Psoas muscle (tissue), 7 donors: ENCODE measurements at regions not wholly inside any gene's neighbourhood (a gene's known extent, or its start where the extent isn't known, plus 50 kb on each side); places are given as distances from the start of the nearest gene placed in this dataset.

Experiments used
- ATAC-seq, 4 donors: fragments of 200-7000 bp; cut with Tn5 transposase; one replicate each; pipeline ENCODE4 v1.9.1; 2020; ENCODE audit warnings: moderate library complexity in 3 of 4, mild to moderate bottlenecking in 2 of 4
- DNase-seq, 2 donors: peaks; one replicate each; pipeline ENCODE4 v3.0.0-alpha.2; 2020
- H3K27ac ChIP-seq: fragments of 200-600 bp; one replicate; pipeline ENCODE4 v1.8.0; 2022
- H3K27me3 ChIP-seq, 3 donors: fragments of 200-600 bp in 1 of 3; one replicate each; pipeline versions ENCODE4 v1.6.1 to v1.8.0; 2013 to 2022; ENCODE audit warnings: low read length in 2 of 3, mild to moderate bottlenecking in 2 of 3, moderate library complexity in 1 of 3; ENCODE audit not compliant: insufficient read depth in 3 of 3
- H3K36me3 ChIP-seq, 2 donors: fragments of 200-600 bp in 1 of 2; one replicate each; pipeline versions ENCODE4 v1.6.1 to v1.8.0; 2013 to 2022; ENCODE audit warnings: low read depth in 1 of 2, mild to moderate bottlenecking in 1 of 2, moderate library complexity in 1 of 2; ENCODE audit not compliant: insufficient read depth in 1 of 2
- H3K4me1 ChIP-seq: fragments of 200-600 bp; one replicate; pipeline ENCODE4 v1.8.0; 2022
- H3K4me3 ChIP-seq: fragments of 200-600 bp; one replicate; pipeline ENCODE4 v1.8.0; 2022; ENCODE audit warnings: mild to moderate bottlenecking
- H3K9me3 ChIP-seq: fragments of 200-600 bp; one replicate; pipeline ENCODE4 v1.8.0; 2022
- CTCF ChIP-seq: fragments of 200-600 bp; IDR thresholded peaks from one replicate; pipeline ENCODE4 v1.8.0; 2022; ENCODE audit warnings: antibody characterized with exemption
- WGBS, 3 donors: extraction: QIAGEN DNeasy Blood & Tissue Kit; methylation state at CpG; one replicate each; pipeline versions ENCODE4 v1.1.6 to v1.1.7; 2013; 5-methylcytosine and 5-hydroxymethylcytosine counted together
- intact Hi-C, 2 donors: fragments of 100-400 bp; cut with DNase I; formaldehyde crosslinking; loops; one replicate each; pipeline versions ENCODE4 v1.11.0 to v1.14.2; 2022
- donor health status: healthy with polysubstance abuse.
- donor health status: DM: no; HTN: no; CAD: no; lungs with moderate emphysema.
- donor health status: Bipolar disorder and iron deficiency.
- donor health status: healthy.
- donor health status: DM: yes; HTN: yes; CAD: no.
- donor health status: DM: no; HTN: no; CAD: no.
- donor health status: DM: yes; HTN: yes; CAD: no.

GRCh38 chr2:19272941-19273470 is 85.4 kb downstream of the OSR1 start:
- intact Hi-C loops, result no loop called here
- no peak for ATAC-seq
- H3K36me3 ChIP-seq, result no peaks in the 10 kb centered on the region
- no peak for DNase-seq
- no peak overlapping the region for H3K4me3 ChIP-seq
- no peaks in the 10 kb centered on the region for H3K27me3 ChIP-seq
- TF ChIP-seq CTCF, result no peak
- 82 to 94% (median 88%) methylated on average over 1 of the region's 1 CpG for WGBS, 3 donors
- no peaks in the 10 kb centered on the region for H3K9me3 ChIP-seq
- no peak overlapping the region for H3K27ac ChIP-seq
- no peaks in the 10 kb centered on the region for H3K4me1 ChIP-seq

- WGBS, 3 donors, result 61 to 95% (median 82%) methylated on average over 4 of the region's 4 CpGs
- ATAC-seq, result no peak
- Histone ChIP-seq H3K27me3 (no peaks in the 10 kb centered on the region), H3K9me3 (no peaks in the 10 kb centered on the region), H3K36me3 (no peaks in the 10 kb centered on the region), H3K4me3 (no peak overlapping the region), H3K4me1 (no peaks in the 10 kb centered on the region), H3K27ac (no peak overlapping the region)
- intact Hi-C loops, result no loop called here
- TF ChIP-seq CTCF, result no peak
- no peak for DNase-seq
Observed at GRCh38 chr2:19272039-19272438, 86.4 kb downstream of the OSR1 start.

GRCh38 chr2:19264852-19265251 is 93.6 kb downstream of the OSR1 start:
- ATAC-seq (no peak), DNase-seq (no peak)
- H3K4me1 ChIP-seq, result no peaks in the 10 kb centered on the region
- no peak overlapping the region for H3K4me3 ChIP-seq
- intact Hi-C loops, result no loop called here
- 92 to 95% (median 95%) methylated on average over 6 of the region's 6 CpGs for WGBS, 3 donors
- H3K27me3 ChIP-seq, result no peaks in the 10 kb centered on the region
- H3K27ac ChIP-seq, result no peak overlapping the region
- H3K36me3 ChIP-seq, result no peaks in the 10 kb centered on the region
- H3K9me3 ChIP-seq, result no peaks in the 10 kb centered on the region
- TF ChIP-seq CTCF, result no peak

- intact Hi-C loops, result no loop called here
- 89 to 94% (median 91%) methylated on average over 7 of the region's 7 CpGs for WGBS, 3 donors
- H3K27ac ChIP-seq, result no peak overlapping the region
- H3K27me3 ChIP-seq, result no peaks in the 10 kb centered on the region
- TF ChIP-seq CTCF, result no peak
- no peak overlapping the region for H3K4me3 ChIP-seq
- no peaks in the 10 kb centered on the region for H3K4me1 ChIP-seq
- no peaks in the 10 kb centered on the region for H3K36me3 ChIP-seq
- ATAC-seq (no peak), DNase-seq (no peak)
- no peaks in the 10 kb centered on the region for H3K9me3 ChIP-seq
Observed at GRCh38 chr2:19262150-19262549, 96.3 kb downstream of the OSR1 start.

GRCh38 chr2:19261061-19261460 is 97.4 kb downstream of the OSR1 start:
- TF ChIP-seq CTCF, result no peak
- no peak for DNase-seq
- intact Hi-C loops, result no loop called here
- Histone ChIP-seq H3K4me1 (peaks cover 9% of the 10 kb centered on the region), H3K36me3 (no peaks in the 10 kb centered on the region), H3K4me3 (no peak overlapping the region), H3K9me3 (no peaks in the 10 kb centered on the region), H3K27ac (no peak overlapping the region), H3K27me3 (no peaks in the 10 kb centered on the region)
- ATAC-seq, result no peak
- 91 to 94% (median 92%) methylated on average over 4 of the region's 4 CpGs for WGBS, 3 donors
